HL-60 (cell line): ENCODE measurements at regions not wholly inside any gene's neighbourhood (a gene's known extent, or its start where the extent isn't known, plus 50 kb on each side); places are given as distances from the start of the nearest gene placed in this dataset.

ENCODE experiments used
- CTCF ChIP-seq: IDR thresholded peaks from one replicate; pipeline ENCODE4 v1.5.1; 2011; ENCODE audit warnings: low read length, control low read depth, inconsistent platforms; ENCODE audit not compliant: insufficient read depth
- POLR2AphosphoS5 ChIP-seq: IDR thresholded peaks from 2 replicates; pipeline ENCODE4 v1.6.1; 2012; ENCODE audit warnings: low read depth
- REST ChIP-seq: IDR thresholded peaks from 2 replicates; pipeline ENCODE4 v1.6.1; 2012; ENCODE audit warnings: low read depth; ENCODE audit not compliant: insufficient replicate concordance

DNA sequence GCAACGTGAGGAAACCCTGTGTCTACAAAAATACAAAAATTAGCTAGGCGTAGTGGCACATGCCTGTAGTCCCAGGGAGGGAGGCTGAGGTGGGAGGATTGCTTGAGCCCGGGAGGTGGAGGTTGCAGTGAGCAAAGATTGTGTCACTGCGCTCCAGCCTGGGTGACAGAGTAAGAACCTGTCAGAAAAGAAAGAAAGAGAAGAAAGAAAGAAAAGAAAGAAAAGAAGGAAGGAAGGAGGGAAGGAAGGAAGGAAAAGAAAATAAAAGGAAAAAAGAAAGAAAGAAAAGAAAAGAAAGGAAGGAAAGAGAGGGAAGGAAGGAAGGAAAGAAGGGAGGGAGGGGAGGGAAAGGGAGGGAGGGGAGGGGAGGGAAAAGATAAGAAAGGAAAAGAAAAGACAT lies 89.9 kb upstream of the HPCAL1 start:
- TF ChIP-seq REST (no peak), CTCF (no peak), POLR2AphosphoS5 (no peak)
